GM19043 (cell line): ENCODE measurements at regions not wholly inside any gene's neighbourhood (a gene's known extent, or its start where the extent isn't known, plus 50 kb on each side); places are given as distances from the start of the nearest gene placed in this dataset.
"Not testable (repeated sequence)": the region's sequence is repeated elsewhere in the genome, so short reads cannot be mapped to it uniquely, and the experiment has no call there.

ENCODE experiments used
- ATAC-seq: cut with Tn5 transposase; IDR thresholded peaks from one replicate; pipeline ENCODE4 v1.9.1; 2021; ENCODE audit warnings: low read depth; ENCODE audit not compliant: unreplicated experiment

- no peak for ATAC-seq
Measured at GRCh38 chr10:30534465-30535144, 94.9 kb downstream of the LYZL2 start.

GRCh38 chr10:30531751-30532530, 97.6 kb downstream of the LYZL2 start:
- ATAC-seq: no peak

GRCh38 chr10:30529373-30529998, 95.5 kb downstream of the MAP3K8 start:
- peak; percentile 67 for ATAC-seq

- no peak for ATAC-seq
Measured at GRCh38 chr10:30528429-30528786, 94.4 kb downstream of the MAP3K8 start.

- ATAC-seq: no peak
Measured at GRCh38 chr10:30527623-30528428, 93.8 kb downstream of the MAP3K8 start.

GRCh38 chr10:30522661-30523078, 88.7 kb downstream of the MAP3K8 start:
- ATAC-seq: not testable (repeated sequence)

GRCh38 chr10:30518907-30519306, 84.9 kb downstream of the MAP3K8 start:
- no peak for ATAC-seq
